HepG2 (cell line): ENCODE measurements at regions not wholly inside any gene's neighbourhood (a gene's known extent, or its start where the extent isn't known, plus 50 kb on each side); places are given as distances from the start of the nearest gene placed in this dataset.

ENCODE experiments used
- ESRRA ChIP-seq: sonication (generic); formaldehyde crosslinking; IDR thresholded peaks from 2 replicates; pipeline ENCODE4 v1.5.1; 2020; ENCODE audit warnings: mild to moderate bottlenecking, low read depth, missing genetic modification reagents
- HNRNPL ChIP-seq: fragments of 200-400 bp; formaldehyde crosslinking; IDR thresholded peaks from 2 replicates; pipeline ENCODE4 v1.6.1; 2017; ENCODE audit warnings: mild to moderate bottlenecking, low read depth, low read length
- NFE2L1 ChIP-seq: sonication (generic); formaldehyde crosslinking; IDR thresholded peaks from 2 replicates; pipeline ENCODE4 v1.4.0; 2020; ENCODE audit warnings: missing genetic modification reagents, mild to moderate bottlenecking, borderline replicate concordance
- NFRKB ChIP-seq: fragments of 450-650 bp; IDR thresholded peaks from 2 replicates; pipeline ENCODE4 v1.6.1; 2017
- NR2C2 ChIP-seq: sonication (generic); formaldehyde crosslinking; IDR thresholded peaks from 2 replicates; pipeline ENCODE4 v1.4.0; 2020; ENCODE audit warnings: missing genetic modification reagents, mild to moderate bottlenecking, moderate library complexity, borderline replicate concordance
- NR2F6 ChIP-seq, 2 experiments: IDR thresholded peaks; 2 replicates each; pipeline ENCODE4 v1.6.1; 2016; ENCODE audit warnings: antibody characterized with exemption in 1 of 2, mild to moderate bottlenecking in 1 of 2
- TAF1 ChIP-seq: sonication (generic); formaldehyde crosslinking; IDR thresholded peaks from 2 replicates; pipeline ENCODE4 v1.4.0; 2020; ENCODE audit warnings: missing genetic modification reagents
- TBX2 ChIP-seq: sonication (generic); formaldehyde crosslinking; IDR thresholded peaks from 2 replicates; pipeline ENCODE4 v1.5.0; 2020; ENCODE audit warnings: missing genetic modification reagents, mild to moderate bottlenecking, borderline replicate concordance
- TBX3 ChIP-seq: fragments of 450-650 bp; IDR thresholded peaks from 2 replicates; pipeline ENCODE4 v1.6.1; 2017; ENCODE audit warnings: antibody characterized with exemption, mild to moderate bottlenecking, inconsistent platforms, borderline replicate concordance
- TF ChIP-seq, protein P1 (sequence below), 2 experiments: IDR thresholded peaks; 2 replicates each; pipeline ENCODE4 v1.6.1; 2011 to 2012; ENCODE audit warnings: low read length in 2 of 2, borderline replicate concordance in 1 of 2, low read depth in 1 of 2, mild to moderate bottlenecking in 1 of 2, moderate library complexity in 1 of 2
- TF ChIP-seq, protein P2 (sequence below): sonication (generic); formaldehyde crosslinking; IDR thresholded peaks from 2 replicates; pipeline ENCODE4 v1.4.0; 2020; ENCODE audit warnings: missing genetic modification reagents

DNA sequence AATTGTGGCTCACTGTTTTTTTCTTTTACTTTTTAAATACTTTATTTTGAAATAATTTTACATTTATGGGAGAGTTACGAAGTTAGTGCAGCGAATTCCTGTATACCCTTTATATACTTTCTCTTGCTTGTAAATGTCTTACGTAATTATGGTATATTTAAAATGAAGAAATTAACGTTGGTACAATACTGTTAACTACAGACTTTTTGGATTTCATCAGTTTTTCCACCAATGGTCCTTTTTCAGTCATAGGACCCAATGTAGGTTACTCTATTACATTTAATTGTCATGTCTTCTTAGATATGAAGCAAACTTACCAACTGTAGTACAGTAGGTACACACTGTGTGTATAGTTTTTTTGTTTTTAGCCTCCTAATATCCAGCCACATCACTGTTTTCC is 76.3 kb downstream of the BOLA3 start:
- no peak for TF ChIP-seq TBX3
- no peak for TF ChIP-seq TAF1 (CRISPR knock-in tag)
- no peak for TF ChIP-seq TBX2
- TF ChIP-seq, protein P1, sequence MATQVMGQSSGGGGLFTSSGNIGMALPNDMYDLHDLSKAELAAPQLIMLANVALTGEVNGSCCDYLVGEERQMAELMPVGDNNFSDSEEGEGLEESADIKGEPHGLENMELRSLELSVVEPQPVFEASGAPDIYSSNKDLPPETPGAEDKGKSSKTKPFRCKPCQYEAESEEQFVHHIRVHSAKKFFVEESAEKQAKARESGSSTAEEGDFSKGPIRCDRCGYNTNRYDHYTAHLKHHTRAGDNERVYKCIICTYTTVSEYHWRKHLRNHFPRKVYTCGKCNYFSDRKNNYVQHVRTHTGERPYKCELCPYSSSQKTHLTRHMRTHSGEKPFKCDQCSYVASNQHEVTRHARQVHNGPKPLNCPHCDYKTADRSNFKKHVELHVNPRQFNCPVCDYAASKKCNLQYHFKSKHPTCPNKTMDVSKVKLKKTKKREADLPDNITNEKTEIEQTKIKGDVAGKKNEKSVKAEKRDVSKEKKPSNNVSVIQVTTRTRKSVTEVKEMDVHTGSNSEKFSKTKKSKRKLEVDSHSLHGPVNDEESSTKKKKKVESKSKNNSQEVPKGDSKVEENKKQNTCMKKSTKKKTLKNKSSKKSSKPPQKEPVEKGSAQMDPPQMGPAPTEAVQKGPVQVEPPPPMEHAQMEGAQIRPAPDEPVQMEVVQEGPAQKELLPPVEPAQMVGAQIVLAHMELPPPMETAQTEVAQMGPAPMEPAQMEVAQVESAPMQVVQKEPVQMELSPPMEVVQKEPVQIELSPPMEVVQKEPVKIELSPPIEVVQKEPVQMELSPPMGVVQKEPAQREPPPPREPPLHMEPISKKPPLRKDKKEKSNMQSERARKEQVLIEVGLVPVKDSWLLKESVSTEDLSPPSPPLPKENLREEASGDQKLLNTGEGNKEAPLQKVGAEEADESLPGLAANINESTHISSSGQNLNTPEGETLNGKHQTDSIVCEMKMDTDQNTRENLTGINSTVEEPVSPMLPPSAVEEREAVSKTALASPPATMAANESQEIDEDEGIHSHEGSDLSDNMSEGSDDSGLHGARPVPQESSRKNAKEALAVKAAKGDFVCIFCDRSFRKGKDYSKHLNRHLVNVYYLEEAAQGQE (IDR thresholded peaks at IDR 0.05; ENCODE audit: borderline replicate concordance in 1 of 2, low read depth in 1 of 2, low read length in 2 of 2) = no peak
- no peak for TF ChIP-seq HNRNPL
- TF ChIP-seq NFE2L1 = no peak
- TF ChIP-seq, protein P2, sequence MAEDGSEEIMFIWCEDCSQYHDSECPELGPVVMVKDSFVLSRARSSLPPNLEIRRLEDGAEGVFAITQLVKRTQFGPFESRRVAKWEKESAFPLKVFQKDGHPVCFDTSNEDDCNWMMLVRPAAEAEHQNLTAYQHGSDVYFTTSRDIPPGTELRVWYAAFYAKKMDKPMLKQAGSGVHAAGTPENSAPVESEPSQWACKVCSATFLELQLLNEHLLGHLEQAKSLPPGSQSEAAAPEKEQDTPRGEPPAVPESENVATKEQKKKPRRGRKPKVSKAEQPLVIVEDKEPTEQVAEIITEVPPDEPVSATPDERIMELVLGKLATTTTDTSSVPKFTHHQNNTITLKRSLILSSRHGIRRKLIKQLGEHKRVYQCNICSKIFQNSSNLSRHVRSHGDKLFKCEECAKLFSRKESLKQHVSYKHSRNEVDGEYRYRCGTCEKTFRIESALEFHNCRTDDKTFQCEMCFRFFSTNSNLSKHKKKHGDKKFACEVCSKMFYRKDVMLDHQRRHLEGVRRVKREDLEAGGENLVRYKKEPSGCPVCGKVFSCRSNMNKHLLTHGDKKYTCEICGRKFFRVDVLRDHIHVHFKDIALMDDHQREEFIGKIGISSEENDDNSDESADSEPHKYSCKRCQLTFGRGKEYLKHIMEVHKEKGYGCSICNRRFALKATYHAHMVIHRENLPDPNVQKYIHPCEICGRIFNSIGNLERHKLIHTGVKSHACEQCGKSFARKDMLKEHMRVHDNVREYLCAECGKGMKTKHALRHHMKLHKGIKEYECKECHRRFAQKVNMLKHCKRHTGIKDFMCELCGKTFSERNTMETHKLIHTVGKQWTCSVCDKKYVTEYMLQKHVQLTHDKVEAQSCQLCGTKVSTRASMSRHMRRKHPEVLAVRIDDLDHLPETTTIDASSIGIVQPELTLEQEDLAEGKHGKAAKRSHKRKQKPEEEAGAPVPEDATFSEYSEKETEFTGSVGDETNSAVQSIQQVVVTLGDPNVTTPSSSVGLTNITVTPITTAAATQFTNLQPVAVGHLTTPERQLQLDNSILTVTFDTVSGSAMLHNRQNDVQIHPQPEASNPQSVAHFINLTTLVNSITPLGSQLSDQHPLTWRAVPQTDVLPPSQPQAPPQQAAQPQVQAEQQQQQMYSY (CRISPR knock-in tag) = no peak
- TF ChIP-seq NR2C2 (CRISPR knock-in tag) = no peak
- TF ChIP-seq ESRRA (CRISPR knock-in tag) = no peak
- no peak for TF ChIP-seq NR2F6 (IDR thresholded peaks at IDR 0.05)
- TF ChIP-seq NR2F6 (CRISPR knock-in tag; IDR thresholded peaks at IDR 0.05) = no peak
- TF ChIP-seq NFRKB = no peak
